Stimulated activated CD4-positive, alpha-beta T cell treated with anti-CD3 and anti-CD28 coated beads, Interleukin-2, amount 100 ng/mL, for 24 hours (primary cell): ENCODE measurements at regions not wholly inside any gene's neighbourhood (a gene's known extent, or its start where the extent isn't known, plus 50 kb on each side); places are given as distances from the start of the nearest gene placed in this dataset.

Experiments used
- DNase-seq, 2 donors: peaks; one replicate each; pipeline ENCODE4 v3.0.0-alpha.2; 2020

GRCh38 chr9:80158131-80158530, 586.4 kb downstream of the TLE4 start:
- no peak for DNase-seq

- no peak for DNase-seq
Observed at GRCh38 chr9:80157561-80157983, 585.8 kb downstream of the TLE4 start.

GRCh38 chr9:80156756-80157472, 585.1 kb downstream of the TLE4 start:
- no peak for DNase-seq

GRCh38 chr9:80156262-80156661, 584.5 kb downstream of the TLE4 start:
- DNase-seq, result no peak

GRCh38 chr9:80147866-80148265, 576.1 kb downstream of the TLE4 start:
- DNase-seq, result no peak

GRCh38 chr9:80146466-80146865, 574.7 kb downstream of the TLE4 start:
- no peak for DNase-seq

- DNase-seq, result no peak
Observed at GRCh38 chr9:80144856-80145255, 573.1 kb downstream of the TLE4 start.

GRCh38 chr9:80144406-80144805, 572.6 kb downstream of the TLE4 start:
- DNase-seq, result no peak

GRCh38 chr9:80143899-80144298, 572.1 kb downstream of the TLE4 start:
- no peak for DNase-seq

- no peak for DNase-seq
Observed at GRCh38 chr9:80134487-80134886, 562.7 kb downstream of the TLE4 start.

- DNase-seq, result no peak
Observed at GRCh38 chr9:80131627-80132026, 559.9 kb downstream of the TLE4 start.

GRCh38 chr9:80127920-80128319, 556.2 kb downstream of the TLE4 start:
- no peak for DNase-seq

GRCh38 chr9:80125731-80126264, 554.0 kb downstream of the TLE4 start:
- DNase-seq, result no peak

- no peak for DNase-seq
Observed at GRCh38 chr9:80117031-80117430, 545.3 kb downstream of the TLE4 start.

GRCh38 chr9:80114241-80114640, 542.5 kb downstream of the TLE4 start:
- DNase-seq, result no peak

GRCh38 chr9:80107931-80108660, 536.3 kb downstream of the TLE4 start:
- no peak for DNase-seq

GRCh38 chr9:80097476-80097875, 525.7 kb downstream of the TLE4 start:
- DNase-seq, result no peak

- no peak for DNase-seq
Observed at GRCh38 chr9:80094176-80094771, 522.5 kb downstream of the TLE4 start.

GRCh38 chr9:80093695-80094094, 521.9 kb downstream of the TLE4 start:
- DNase-seq, result no peak

- DNase-seq, result no peak
Observed at GRCh38 chr9:80091526-80091925, 519.8 kb downstream of the TLE4 start.

GRCh38 chr9:80090317-80090716, 518.6 kb downstream of the TLE4 start:
- no peak for DNase-seq

- no peak for DNase-seq
Observed at GRCh38 chr9:80086822-80087345, 515.1 kb downstream of the TLE4 start.

- no peak for DNase-seq
Observed at GRCh38 chr9:80086386-80086785, 514.6 kb downstream of the TLE4 start.

GRCh38 chr9:80085668-80086067, 513.9 kb downstream of the TLE4 start:
- no peak for DNase-seq
